DND-41 (cell line): ENCODE measurements at regions not wholly inside any gene's neighbourhood (a gene's known extent, or its start where the extent isn't known, plus 50 kb on each side); places are given as distances from the start of the nearest gene placed in this dataset.

Experiments
- CTCF ChIP-seq: IDR thresholded peaks from 2 replicates; pipeline ENCODE4 v1.5.1; 2012; ENCODE audit warnings: borderline replicate concordance, low read length, moderate library complexity, mild to moderate bottlenecking; ENCODE audit not compliant: poor library complexity, severe bottlenecking; ENCODE audit errors: extremely low read depth
- EZH2 ChIP-seq: IDR thresholded peaks from 3 replicates; pipeline ENCODE4 v1.6.1; 2012; ENCODE audit warnings: borderline replicate concordance, low read depth, mild to moderate bottlenecking, moderate library complexity, low read length, inconsistent platforms; ENCODE audit not compliant: severe bottlenecking

GRCh38 chr2:36246320-36246990 lies 109.1 kb upstream of the CRIM1 start:
- no peak for TF ChIP-seq CTCF
- no peak for TF ChIP-seq EZH2
